Lower leg skin (tissue), 3 donors: ENCODE measurements at regions not wholly inside any gene's neighbourhood (a gene's known extent, or its start where the extent isn't known, plus 50 kb on each side); places are given as distances from the start of the nearest gene placed in this dataset.

Source experiments
- CTCF ChIP-seq, 3 donors: fragments of 450-650 bp; IDR thresholded peaks; one replicate each; pipeline ENCODE4 v1.5.1; 2016; ENCODE audit warnings: antibody characterized with exemption in 3 of 3, mild to moderate bottlenecking in 3 of 3, moderate library complexity in 2 of 3
- POLR2A ChIP-seq, 2 donors: fragments of 450-650 bp; IDR thresholded peaks; one replicate each; pipeline ENCODE4 v1.6.1; 2016 to 2017; ENCODE audit warnings: antibody characterized with exemption in 2 of 2, mild to moderate bottlenecking in 1 of 2, moderate library complexity in 1 of 2

GRCh38 chr21:36210779-36211659, 54.4 kb downstream of the DOP1B start:
- TF ChIP-seq CTCF (IDR thresholded peaks at IDR 0.05) = no peak
- no peak for TF ChIP-seq POLR2A (IDR thresholded peaks at IDR 0.05)
